ENCODE measurements at regions not wholly inside any gene's neighbourhood (a gene's known extent, or its start where the extent isn't known, plus 50 kb on each side); places are given as distances from the start of the nearest gene placed in this dataset.

DNA sequence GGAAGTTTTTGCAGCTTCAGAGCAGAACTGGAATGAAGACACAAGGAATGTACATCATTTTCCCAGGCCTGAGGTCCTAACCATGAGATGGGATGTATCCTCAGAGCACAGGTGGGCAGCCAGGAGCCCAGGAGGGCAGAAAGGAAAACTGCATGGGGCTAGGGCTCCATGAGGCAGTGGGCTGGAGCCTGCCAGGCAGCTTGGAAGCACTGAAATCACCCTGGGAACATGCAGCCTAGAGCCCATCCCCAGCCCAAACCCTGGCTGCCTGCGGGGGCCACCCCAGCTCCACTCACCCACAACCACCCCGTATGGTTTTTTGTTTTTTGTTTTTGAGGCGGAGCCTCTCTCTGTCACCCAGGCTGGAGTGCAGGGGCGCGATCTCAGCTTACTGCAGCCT, 86.2 kb upstream of the SIAH1 start:
- Mint-ChIP-seq H3K9me3 (no peaks in the 10 kb centered on the region), H3K27me3 (no peaks in the 10 kb centered on the region)
- CTCF ChIA-PET, result interaction anchor here (0.6 to 0.9 kb wide), 2 partner anchors 23 to 152 kb away, joined by 5 read pairs; no protein-coding TSS in a partner anchor

DNA sequence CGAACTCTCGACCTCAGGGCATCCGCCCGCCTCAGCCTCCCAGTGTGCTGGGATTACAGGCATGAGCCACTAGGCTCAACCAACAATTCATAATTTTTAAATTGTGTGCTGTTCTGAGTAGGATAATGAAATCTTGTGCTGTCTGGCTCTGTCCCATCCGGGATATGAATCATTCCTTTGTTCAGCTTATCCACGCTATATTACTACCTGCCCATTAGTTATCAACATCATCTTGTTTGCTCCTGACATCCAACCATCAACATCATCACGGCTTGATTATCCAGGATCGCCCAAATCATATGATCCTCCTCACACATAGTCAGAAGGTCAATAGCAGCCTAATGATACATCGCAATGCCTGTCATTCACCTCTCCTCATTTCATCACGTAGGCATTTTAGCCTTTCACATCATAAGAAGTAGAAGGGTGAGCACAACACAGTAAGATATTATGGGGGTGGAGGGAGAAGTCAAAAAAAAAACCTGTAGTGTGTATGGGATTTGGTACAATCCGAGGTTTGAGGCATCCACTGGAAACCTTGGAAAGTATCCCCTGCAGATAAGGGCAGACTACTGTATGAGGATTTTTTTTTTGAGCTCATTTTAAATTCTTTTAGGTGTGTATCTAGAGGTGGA, 77.0 kb upstream of the SIAH1 start:
- no peak for TF ChIP-seq CTCF (IDR thresholded peaks at IDR 0.05)
- H3K4me1 ChIP-seq (ENCODE audit: insufficient read depth, low read length), result no peaks in the 10 kb centered on the region
- intact Hi-C loops (cut with DNase I, micrococcal nuclease), result no loop called here
- no peaks in the 10 kb centered on the region for H3K9me3 ChIP-seq (ENCODE audit: control insufficient read depth in 1 of 2, insufficient read depth in 1 of 2, low read length in 2 of 2)
- Mint-ChIP-seq H3K4me1 (ENCODE audit: low read depth) (no peaks in the 10 kb centered on the region), H3K27ac (no peak overlapping the region), H3K4me3 (no peak overlapping the region), H3K9me3 (peaks cover 3% of the 10 kb centered on the region), H3K36me3 (ENCODE audit: low read depth) (no peaks in the 10 kb centered on the region), H3K27me3 (no peaks in the 10 kb centered on the region)
- ChIA-PET CTCF (no interaction called here), POLR2A (no interaction called here)
- ATAC-seq (ENCODE audit: poor library complexity), result no peak
- no peak overlapping the region for H3K4me3 ChIP-seq (ENCODE audit: low read length)
- no peaks in the 10 kb centered on the region for H3K36me3 ChIP-seq (ENCODE audit: insufficient read depth, low read length)
- no peaks in the 10 kb centered on the region for H3K27me3 ChIP-seq (ENCODE audit: control insufficient read depth in 1 of 2, insufficient read depth in 2 of 2, low read length in 2 of 2)
- no peak for DNase-seq
- H3K27ac ChIP-seq (ENCODE audit: low read depth in 1 of 2, low read length in 2 of 2), result no peak overlapping the region

More for the DNA sequence above, 86.2 kb upstream of the SIAH1 start:
- H3K4me1 ChIP-seq (ENCODE audit: insufficient read depth, low read length), result no peaks in the 10 kb centered on the region
- intact Hi-C loops (cut with DNase I, micrococcal nuclease), result no loop called here
- Mint-ChIP-seq H3K4me3 (no peak overlapping the region), H3K27ac (no peak overlapping the region), H3K4me1 (ENCODE audit: low read depth) (no peaks in the 10 kb centered on the region), H3K36me3 (ENCODE audit: low read depth) (no peaks in the 10 kb centered on the region)
- no peak overlapping the region for H3K4me3 ChIP-seq (ENCODE audit: low read length)
- ATAC-seq (ENCODE audit: poor library complexity), result no peak
- POLR2A ChIA-PET, result no interaction called here
- H3K36me3 ChIP-seq (ENCODE audit: insufficient read depth, low read length), result no peaks in the 10 kb centered on the region
- no peak overlapping the region for H3K27ac ChIP-seq (ENCODE audit: low read depth in 1 of 2, low read length in 2 of 2)
- no peak for DNase-seq
- H3K9me3 ChIP-seq (ENCODE audit: control insufficient read depth in 1 of 2, insufficient read depth in 1 of 2, low read length in 2 of 2), result peaks cover 0 to 6% of the 10 kb centered on the region in 2 experiments
- no peaks in the 10 kb centered on the region for H3K27me3 ChIP-seq (ENCODE audit: control insufficient read depth in 1 of 2, insufficient read depth in 2 of 2, low read length in 2 of 2)
- no peak for TF ChIP-seq CTCF (IDR thresholded peaks at IDR 0.05)

- H3K36me3 Mint-ChIP-seq (ENCODE audit: low read depth), result no peaks in the 10 kb centered on the region
- H3K27ac Mint-ChIP-seq, result no peak overlapping the region
- H3K4me1 ChIP-seq (ENCODE audit: insufficient read depth, low read length), result no peaks in the 10 kb centered on the region
- no peak overlapping the region for H3K4me3 ChIP-seq (ENCODE audit: low read length)
- H3K36me3 ChIP-seq (ENCODE audit: insufficient read depth, low read length), result no peaks in the 10 kb centered on the region
- H3K27me3 Mint-ChIP-seq, result no peaks in the 10 kb centered on the region
- no peak for TF ChIP-seq CTCF (IDR thresholded peaks at IDR 0.05)
- no peak for DNase-seq
- CTCF ChIA-PET, result no interaction called here
- H3K4me1 Mint-ChIP-seq (ENCODE audit: low read depth), result no peaks in the 10 kb centered on the region
- no peak overlapping the region for H3K27ac ChIP-seq (ENCODE audit: low read depth in 1 of 2, low read length in 2 of 2)
- no peaks in the 10 kb centered on the region for H3K9me3 ChIP-seq (ENCODE audit: control insufficient read depth in 1 of 2, insufficient read depth in 1 of 2, low read length in 2 of 2)
- no peak for ATAC-seq (ENCODE audit: poor library complexity)
- H3K9me3 Mint-ChIP-seq, result no peaks in the 10 kb centered on the region
- intact Hi-C loops (cut with DNase I, micrococcal nuclease), result no loop called here
- no peaks in the 10 kb centered on the region for H3K27me3 ChIP-seq (ENCODE audit: control insufficient read depth in 1 of 2, insufficient read depth in 2 of 2, low read length in 2 of 2)
- POLR2A ChIA-PET, result no interaction called here
- H3K4me3 Mint-ChIP-seq, result no peak overlapping the region
Observed at GRCh38 chr16:48459167-48459566, 74.0 kb upstream of the SIAH1 start.
